MM.1S (cell line): ENCODE measurements at regions not wholly inside any gene's neighbourhood (a gene's known extent, or its start where the extent isn't known, plus 50 kb on each side); places are given as distances from the start of the nearest gene placed in this dataset.
"Not testable (repeated sequence)": the region's sequence is repeated elsewhere in the genome, so short reads cannot be mapped to it uniquely, and the experiment has no call there.

Experiments
- DNase-seq: peaks from one replicate; pipeline ENCODE4 v3.0.0-alpha.2; 2015
- H2AFZ ChIP-seq: fragments of 300-600 bp; sonication (generic); 2 replicates; pipeline ENCODE4 v1.6.0; 2016; ENCODE audit warnings: antibody characterized with exemption, low read length
- H3F3A ChIP-seq: fragments of 300-600 bp; sonication (generic); 2 replicates; pipeline ENCODE4 v1.6.1; 2016; ENCODE audit warnings: mild to moderate bottlenecking, antibody characterized with exemption, low read length, moderate library complexity, mixed read lengths; ENCODE audit not compliant: insufficient read depth
- H3K27ac ChIP-seq: fragments of 300-600 bp; sonication (generic); 2 replicates; pipeline ENCODE4 v1.5.1; 2016; ENCODE audit warnings: mild to moderate bottlenecking, low read length
- H3K27me3 ChIP-seq: fragments of 300-600 bp; sonication (generic); replicated peaks from 2 replicates; pipeline ENCODE4 v1.6.0; 2016; ENCODE audit warnings: low read length; ENCODE audit not compliant: insufficient read depth
- H3K36me3 ChIP-seq: fragments of 300-600 bp; sonication (generic); replicated peaks from 2 replicates; pipeline ENCODE4 v1.6.1; 2016; ENCODE audit warnings: mild to moderate bottlenecking, low read length, mixed read lengths; ENCODE audit not compliant: insufficient read depth
- H3K4me1 ChIP-seq: fragments of 300-600 bp; sonication (generic); 2 replicates; pipeline ENCODE4 v1.6.1; 2016; ENCODE audit warnings: low read length, mixed read lengths
- H3K4me2 ChIP-seq: fragments of 300-600 bp; sonication (generic); 2 replicates; pipeline ENCODE4 v1.6.0; 2016; ENCODE audit warnings: low read depth, low read length
- H3K4me3 ChIP-seq: fragments of 300-600 bp; sonication (generic); 2 replicates; pipeline ENCODE4 v1.5.1; 2016; ENCODE audit warnings: low read length, mixed read lengths
- H3K79me2 ChIP-seq: fragments of 300-600 bp; sonication (generic); 2 replicates; pipeline ENCODE4 v1.6.1; 2016; ENCODE audit warnings: mixed run types, low read length, mixed read lengths
- H3K9ac ChIP-seq: fragments of 300-600 bp; sonication (generic); 2 replicates; pipeline ENCODE4 v1.6.1; 2016; ENCODE audit warnings: low read length, mixed read lengths
- H3K9me2 ChIP-seq: fragments of 300-600 bp; sonication (generic); replicated peaks from 2 replicates; pipeline ENCODE4 v1.6.1; 2016; ENCODE audit warnings: mild to moderate bottlenecking, low read length, mixed read lengths; ENCODE audit not compliant: insufficient read depth
- H3K9me3 ChIP-seq: fragments of 300-600 bp; sonication (generic); replicated peaks from 2 replicates; pipeline ENCODE4 v1.6.1; 2016; ENCODE audit warnings: mild to moderate bottlenecking, low read length, mixed read lengths; ENCODE audit not compliant: insufficient read depth
- H4K20me1 ChIP-seq: fragments of 300-600 bp; sonication (generic); 2 replicates; pipeline ENCODE4 v1.6.1; 2016; ENCODE audit warnings: mild to moderate bottlenecking, low read length, moderate library complexity, mixed read lengths; ENCODE audit not compliant: insufficient read depth
- EZH2 ChIP-seq: fragments of 300-600 bp; sonication (generic); optimal IDR thresholded peaks from 2 replicates; pipeline ENCODE3; 2017; ENCODE audit warnings: low read depth, mild to moderate bottlenecking, antibody characterized with exemption, low read length, mixed read lengths
- EZH2phosphoT487 ChIP-seq: fragments of 300-600 bp; sonication (generic); IDR thresholded peaks from 2 replicates; pipeline ENCODE4 v1.6.1; 2018; ENCODE audit warnings: antibody characterized with exemption, low read length
- TF ChIP-seq, protein P1 (sequence below): fragments of 300-600 bp; sonication (generic); IDR thresholded peaks from 2 replicates; pipeline ENCODE4 v1.5.1; 2016; ENCODE audit warnings: antibody characterized with exemption, low read length, mixed read lengths

DNA sequence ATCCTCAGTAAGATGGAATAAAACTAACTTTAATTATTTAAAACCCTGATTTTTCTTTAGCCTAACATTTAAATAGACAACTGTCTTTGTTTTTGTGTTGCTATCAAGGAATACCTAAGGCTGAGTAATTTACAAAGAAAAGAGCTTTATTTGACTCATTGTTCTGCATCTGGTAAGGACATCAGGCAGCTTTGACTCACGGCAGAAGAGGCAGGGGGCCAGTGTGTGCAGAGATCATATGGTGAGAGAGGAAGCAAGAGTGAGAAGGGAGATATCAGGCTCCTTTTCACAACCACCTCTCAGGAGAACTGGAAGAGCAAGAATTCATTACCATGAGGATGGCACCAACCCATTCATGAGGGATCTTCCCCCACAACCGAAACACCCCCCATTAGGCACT is 64.6 kb upstream of the TFPI start:
- no peak for DNase-seq
- H3K4me2 ChIP-seq, result no peak overlapping the region

DNA sequence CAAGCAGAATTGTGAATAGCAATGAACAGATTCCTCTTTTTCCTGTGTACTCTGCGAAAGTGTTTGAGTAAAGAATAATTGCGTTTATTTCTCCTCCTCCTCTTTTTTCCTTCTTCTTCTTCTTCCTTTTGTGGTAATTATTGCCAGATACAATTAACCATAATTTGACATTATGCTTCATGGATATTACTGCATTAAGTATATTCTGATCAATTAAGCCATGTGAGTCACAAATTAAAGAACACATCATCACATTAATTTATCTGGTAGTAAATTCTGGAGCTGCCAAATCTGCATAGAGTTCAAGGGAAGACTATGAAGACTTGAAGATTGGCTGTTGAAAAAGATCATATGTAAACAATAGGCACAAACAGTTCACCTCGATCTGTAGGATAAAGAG is 72.9 kb upstream of the TFPI start:
- H3K36me3 ChIP-seq, result no peaks in the 10 kb centered on the region
- TF ChIP-seq EZH2phosphoT487 (no peak), EZH2 (no peak)
- TF ChIP-seq, protein P1, sequence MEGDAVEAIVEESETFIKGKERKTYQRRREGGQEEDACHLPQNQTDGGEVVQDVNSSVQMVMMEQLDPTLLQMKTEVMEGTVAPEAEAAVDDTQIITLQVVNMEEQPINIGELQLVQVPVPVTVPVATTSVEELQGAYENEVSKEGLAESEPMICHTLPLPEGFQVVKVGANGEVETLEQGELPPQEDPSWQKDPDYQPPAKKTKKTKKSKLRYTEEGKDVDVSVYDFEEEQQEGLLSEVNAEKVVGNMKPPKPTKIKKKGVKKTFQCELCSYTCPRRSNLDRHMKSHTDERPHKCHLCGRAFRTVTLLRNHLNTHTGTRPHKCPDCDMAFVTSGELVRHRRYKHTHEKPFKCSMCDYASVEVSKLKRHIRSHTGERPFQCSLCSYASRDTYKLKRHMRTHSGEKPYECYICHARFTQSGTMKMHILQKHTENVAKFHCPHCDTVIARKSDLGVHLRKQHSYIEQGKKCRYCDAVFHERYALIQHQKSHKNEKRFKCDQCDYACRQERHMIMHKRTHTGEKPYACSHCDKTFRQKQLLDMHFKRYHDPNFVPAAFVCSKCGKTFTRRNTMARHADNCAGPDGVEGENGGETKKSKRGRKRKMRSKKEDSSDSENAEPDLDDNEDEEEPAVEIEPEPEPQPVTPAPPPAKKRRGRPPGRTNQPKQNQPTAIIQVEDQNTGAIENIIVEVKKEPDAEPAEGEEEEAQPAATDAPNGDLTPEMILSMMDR, result no peak
- no peak overlapping the region for H3K4me2 ChIP-seq
- H2AFZ ChIP-seq, result no peak overlapping the region
- H4K20me1 ChIP-seq, result no peaks in the 10 kb centered on the region
- H3K9me3 ChIP-seq, result no peaks in the 10 kb centered on the region
- no peaks in the 10 kb centered on the region for H3K9me2 ChIP-seq
- no peak overlapping the region for H3K27ac ChIP-seq
- H3K4me1 ChIP-seq, result no peaks in the 10 kb centered on the region
- H3K27me3 ChIP-seq, result no peaks in the 10 kb centered on the region
- DNase-seq, result no peak
- no peak overlapping the region for H3K4me3 ChIP-seq
- no peaks in the 10 kb centered on the region for H3F3A ChIP-seq
- no peaks in the 10 kb centered on the region for H3K79me2 ChIP-seq
- H3K9ac ChIP-seq, result no peak overlapping the region

More for the DNA sequence above, 64.6 kb upstream of the TFPI start:
- Histone ChIP-seq H3K9me3 (no peaks in the 10 kb centered on the region), H3K9me2 (no peaks in the 10 kb centered on the region), H4K20me1 (no peaks in the 10 kb centered on the region), H3K27me3 (no peaks in the 10 kb centered on the region), H3K9ac (no peak overlapping the region), H3F3A (no peaks in the 10 kb centered on the region), H3K27ac (no peak overlapping the region), H3K79me2 (no peaks in the 10 kb centered on the region), H3K36me3 (no peaks in the 10 kb centered on the region), H3K4me3 (no peak overlapping the region), H2AFZ (no peak overlapping the region), H3K4me1 (peaks cover 5% of the 10 kb centered on the region; the same call in 1 of the 2 replicates)
- TF ChIP-seq, protein P1, result no peak
- TF ChIP-seq EZH2 (no peak), EZH2phosphoT487 (no peak)

DNA sequence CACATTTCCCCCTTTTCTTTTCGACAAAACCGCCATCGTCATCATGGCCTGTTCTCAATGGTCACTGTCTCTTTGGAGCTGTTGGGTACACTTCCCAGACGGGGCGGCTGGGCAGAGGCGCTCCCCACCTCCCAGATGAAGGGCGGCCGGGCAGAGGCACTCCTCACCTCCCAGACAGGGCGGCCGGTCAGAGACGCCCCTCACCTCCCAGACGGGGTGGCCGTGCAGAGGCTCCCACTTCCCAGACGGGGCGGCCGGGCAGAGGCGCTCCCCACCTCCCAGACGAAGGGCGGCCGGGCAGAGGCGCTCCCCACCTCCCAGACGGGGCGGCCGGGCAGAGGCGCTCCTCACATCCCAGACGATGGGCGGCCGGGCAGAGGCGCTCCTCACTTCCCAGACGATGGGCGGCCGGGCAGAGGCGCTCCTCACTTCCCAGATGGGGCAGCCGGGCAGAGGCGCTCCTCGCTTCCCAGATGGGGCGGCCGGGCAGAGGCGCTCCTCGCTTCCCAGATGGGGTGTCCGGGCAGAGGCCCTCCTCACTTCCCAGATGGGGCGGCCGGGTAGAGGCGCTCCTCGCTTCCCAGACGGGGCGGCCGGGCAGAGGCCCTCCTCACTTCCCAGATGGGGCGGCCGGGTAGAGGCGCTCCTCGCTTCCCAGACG is 82.6 kb upstream of the TFPI start:
- H2AFZ ChIP-seq, H3K4me2 ChIP-seq, H3F3A ChIP-seq, H3K27ac ChIP-seq, H3K36me3 ChIP-seq, DNase-seq, H3K4me3 ChIP-seq, H3K9me3 ChIP-seq, H3K9ac ChIP-seq, H3K9me2 ChIP-seq, H3K27me3 ChIP-seq, H3K79me2 ChIP-seq, H4K20me1 ChIP-seq: not testable (repeated sequence)
- peaks cover 12% of the 10 kb centered on the region; the same call in 1 of the 2 replicates for H3K4me1 ChIP-seq

DNA sequence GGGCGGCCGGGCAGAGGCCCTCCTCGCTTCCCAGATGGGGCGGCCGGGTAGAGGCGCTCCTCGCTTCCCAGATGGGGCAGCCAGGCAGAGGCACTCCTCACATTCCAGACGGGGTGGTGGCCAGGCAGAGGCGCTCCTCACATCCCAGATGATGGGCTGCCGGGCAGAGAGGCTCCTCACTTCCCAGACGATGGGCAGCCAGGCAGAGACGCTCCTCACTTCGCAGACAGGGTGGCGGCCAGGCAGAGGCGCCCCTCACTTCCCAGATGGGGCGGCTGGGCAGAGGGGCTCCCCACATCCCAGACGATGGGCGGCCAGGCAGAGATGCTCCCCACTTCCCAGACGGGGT is 83.1 kb upstream of the TFPI start:
- not testable (repeated sequence) for H3K4me3 ChIP-seq, H3K27ac ChIP-seq

DNA sequence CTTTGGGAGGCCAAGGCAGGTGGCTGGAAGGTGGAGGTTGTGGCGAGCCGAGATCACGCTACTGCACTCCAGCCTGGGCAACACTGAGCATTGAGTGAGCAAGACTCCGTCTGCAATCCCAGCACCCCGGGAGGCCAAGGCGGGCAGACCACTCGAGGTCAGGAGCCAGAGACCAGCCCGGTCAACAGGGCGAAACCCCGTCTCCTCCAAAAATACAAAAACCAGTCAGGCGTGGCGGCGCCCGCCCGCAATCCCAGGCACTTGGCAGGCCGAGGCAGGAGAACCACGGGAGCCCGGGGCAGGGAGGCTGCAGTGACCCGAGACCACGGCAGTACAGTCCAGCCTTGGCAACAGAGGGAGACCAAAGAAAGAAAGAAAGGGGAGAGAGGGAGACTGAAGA is 83.5 kb upstream of the TFPI start:
- not testable (repeated sequence) for H3K79me2 ChIP-seq, H3K4me3 ChIP-seq, H3K27ac ChIP-seq, H3K36me3 ChIP-seq, H2AFZ ChIP-seq, H4K20me1 ChIP-seq, H3K4me2 ChIP-seq, H3K9me2 ChIP-seq, H3K9me3 ChIP-seq, H3K9ac ChIP-seq, H3F3A ChIP-seq, H3K27me3 ChIP-seq, DNase-seq
- peaks cover 12% of the 10 kb centered on the region; the same call in 1 of the 2 replicates for H3K4me1 ChIP-seq

More for the DNA sequence above, 83.1 kb upstream of the TFPI start:
- not testable (repeated sequence) for H3F3A ChIP-seq, H3K27me3 ChIP-seq, DNase-seq, H3K9ac ChIP-seq, H3K4me2 ChIP-seq, H2AFZ ChIP-seq, H3K79me2 ChIP-seq, H4K20me1 ChIP-seq, H3K36me3 ChIP-seq, H3K9me3 ChIP-seq, H3K9me2 ChIP-seq
- peaks cover 12% of the 10 kb centered on the region; the same call in 1 of the 2 replicates for H3K4me1 ChIP-seq
